Natural killer cell (primary cell): ENCODE measurements at regions not wholly inside any gene's neighbourhood (a gene's known extent, or its start where the extent isn't known, plus 50 kb on each side); places are given as distances from the start of the nearest gene placed in this dataset.

Experiments used
- ATAC-seq, 3 donors: fragments of 150-1000 bp in 2 of 3; fragments of 200-7000 bp in 1 of 3; cut with Tn5 transposase; 1 replicate in 1 of 3; 2 replicates in 2 of 3; pipeline ENCODE4 v1.10.0; 2021; ENCODE audit warnings: mild to moderate bottlenecking in 2 of 3, moderate library complexity in 2 of 3
- DNase-seq, 2 donors: peaks; one replicate each; pipeline versions ENCODE4 v3.0.0 to v3.0.0-alpha.2; 2013 to 2021; ENCODE audit warnings: mixed read lengths in 1 of 2
- H3K27ac ChIP-seq: one replicate; pipeline ENCODE4 v1.5.1; 2013; ENCODE audit warnings: mild to moderate bottlenecking, low read length
- H3K27me3 ChIP-seq: one replicate; pipeline ENCODE4 v1.6.1; 2013; ENCODE audit warnings: low read length; ENCODE audit not compliant: control insufficient read depth, insufficient read depth
- H3K36me3 ChIP-seq: one replicate; pipeline ENCODE4 v1.6.1; 2013; ENCODE audit warnings: low read length; ENCODE audit not compliant: control insufficient read depth, insufficient read depth
- H3K4me1 ChIP-seq: one replicate; pipeline ENCODE4 v1.6.1; 2013; ENCODE audit warnings: low read length; ENCODE audit not compliant: control insufficient read depth, insufficient read depth
- H3K4me3 ChIP-seq: one replicate; pipeline ENCODE4 v1.5.1; 2013; ENCODE audit warnings: low read length
- H3K9me3 ChIP-seq: one replicate; pipeline ENCODE4 v1.6.1; 2013; ENCODE audit warnings: low read length; ENCODE audit not compliant: control insufficient read depth, insufficient read depth
- H3K27ac Mint-ChIP-seq, 2 donors: one replicate each; pipeline ENCODE4 v1.8.0; 2022; ENCODE audit warnings: mild to moderate bottlenecking in 2 of 2, mixed read lengths in 2 of 2, moderate library complexity in 1 of 2
- H3K27me3 Mint-ChIP-seq, 2 donors: one replicate each; pipeline ENCODE4 v1.8.0; 2022; ENCODE audit warnings: low read depth in 2 of 2, mixed read lengths in 2 of 2
- H3K36me3 Mint-ChIP-seq: one replicate; pipeline ENCODE4 v1.8.0; 2022; ENCODE audit warnings: mixed read lengths
- H3K4me1 Mint-ChIP-seq, 2 donors: one replicate each; pipeline ENCODE4 v1.8.0; 2022; ENCODE audit warnings: mixed read lengths in 2 of 2
- H3K4me3 Mint-ChIP-seq: one replicate; pipeline ENCODE4 v1.8.0; 2022; ENCODE audit warnings: mild to moderate bottlenecking, moderate library complexity, mixed read lengths
- H3K9me3 Mint-ChIP-seq, 2 donors: one replicate each; pipeline ENCODE4 v1.8.0; 2022; ENCODE audit warnings: mixed read lengths in 2 of 2
- WGBS: methylation state at CpG from one replicate; pipeline ENCODE4 v1.1.7; 2013; ENCODE audit warnings: missing lambda C conversion rate; ENCODE audit not compliant: insufficient coverage; 5-methylcytosine and 5-hydroxymethylcytosine counted together
- intact Hi-C: fragments of 100-400 bp; cut with micrococcal nuclease; formaldehyde crosslinking; loops from one replicate; pipeline ENCODE4 v1.14.2; 2022
- TF ChIP-seq, protein P1 (sequence below): fragments of 200-600 bp; IDR thresholded peaks from one replicate; pipeline ENCODE4 v1.8.0; 2022; ENCODE audit warnings: antibody characterized with exemption

DNA sequence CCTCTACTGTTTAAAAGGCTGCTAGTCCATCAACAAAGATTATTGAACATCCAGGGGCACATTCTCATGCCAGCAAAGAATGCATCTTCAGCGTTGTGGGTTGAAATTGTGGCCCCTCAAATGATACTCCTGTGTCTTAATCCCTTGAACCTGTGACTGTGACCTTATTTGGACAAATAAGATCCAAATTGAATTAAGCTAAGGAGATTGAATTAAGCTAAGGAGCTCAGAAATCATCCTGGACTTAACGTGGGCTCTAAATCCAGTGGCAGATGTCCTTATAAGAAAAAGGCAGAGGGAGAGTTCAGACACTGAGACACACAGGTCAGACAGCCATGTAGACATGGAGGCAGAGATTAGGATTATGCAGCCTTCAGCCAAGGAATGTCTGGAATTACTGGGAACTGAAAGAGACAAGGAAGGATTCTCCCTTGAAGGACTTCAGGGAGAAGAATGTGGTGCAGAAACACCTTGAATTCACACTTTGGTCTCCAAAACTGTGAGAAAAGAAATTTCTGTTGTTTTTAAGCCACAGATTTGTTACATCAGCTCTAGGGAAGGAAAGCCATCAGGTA is 57.3 kb upstream of the SLC24A5 start:
- H3K27me3 ChIP-seq: no peaks in the 10 kb centered on the region
- H3K9me3 Mint-ChIP-seq: peaks cover 0 to 8% of the 10 kb centered on the region in 2 donors
- no peak overlapping the region for H3K27ac ChIP-seq
- H3K27ac Mint-ChIP-seq: no peak overlapping the region
- H3K4me3 ChIP-seq: no peak overlapping the region
- ATAC-seq (no peak), DNase-seq (no peak)
- no peak overlapping the region for H3K4me3 Mint-ChIP-seq
- no peaks in the 10 kb centered on the region for H3K4me1 Mint-ChIP-seq
- intact Hi-C loops: no loop called here
- H3K27me3 Mint-ChIP-seq: no peaks in the 10 kb centered on the region
- H3K9me3 ChIP-seq: no peaks in the 10 kb centered on the region
- H3K4me1 ChIP-seq: no peaks in the 10 kb centered on the region
- no peaks in the 10 kb centered on the region for H3K36me3 ChIP-seq
- TF ChIP-seq, protein P1, sequence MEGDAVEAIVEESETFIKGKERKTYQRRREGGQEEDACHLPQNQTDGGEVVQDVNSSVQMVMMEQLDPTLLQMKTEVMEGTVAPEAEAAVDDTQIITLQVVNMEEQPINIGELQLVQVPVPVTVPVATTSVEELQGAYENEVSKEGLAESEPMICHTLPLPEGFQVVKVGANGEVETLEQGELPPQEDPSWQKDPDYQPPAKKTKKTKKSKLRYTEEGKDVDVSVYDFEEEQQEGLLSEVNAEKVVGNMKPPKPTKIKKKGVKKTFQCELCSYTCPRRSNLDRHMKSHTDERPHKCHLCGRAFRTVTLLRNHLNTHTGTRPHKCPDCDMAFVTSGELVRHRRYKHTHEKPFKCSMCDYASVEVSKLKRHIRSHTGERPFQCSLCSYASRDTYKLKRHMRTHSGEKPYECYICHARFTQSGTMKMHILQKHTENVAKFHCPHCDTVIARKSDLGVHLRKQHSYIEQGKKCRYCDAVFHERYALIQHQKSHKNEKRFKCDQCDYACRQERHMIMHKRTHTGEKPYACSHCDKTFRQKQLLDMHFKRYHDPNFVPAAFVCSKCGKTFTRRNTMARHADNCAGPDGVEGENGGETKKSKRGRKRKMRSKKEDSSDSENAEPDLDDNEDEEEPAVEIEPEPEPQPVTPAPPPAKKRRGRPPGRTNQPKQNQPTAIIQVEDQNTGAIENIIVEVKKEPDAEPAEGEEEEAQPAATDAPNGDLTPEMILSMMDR: no peak
- no peaks in the 10 kb centered on the region for H3K36me3 Mint-ChIP-seq
- 91% methylated on average over 2 of the region's 2 CpGs for WGBS

DNA sequence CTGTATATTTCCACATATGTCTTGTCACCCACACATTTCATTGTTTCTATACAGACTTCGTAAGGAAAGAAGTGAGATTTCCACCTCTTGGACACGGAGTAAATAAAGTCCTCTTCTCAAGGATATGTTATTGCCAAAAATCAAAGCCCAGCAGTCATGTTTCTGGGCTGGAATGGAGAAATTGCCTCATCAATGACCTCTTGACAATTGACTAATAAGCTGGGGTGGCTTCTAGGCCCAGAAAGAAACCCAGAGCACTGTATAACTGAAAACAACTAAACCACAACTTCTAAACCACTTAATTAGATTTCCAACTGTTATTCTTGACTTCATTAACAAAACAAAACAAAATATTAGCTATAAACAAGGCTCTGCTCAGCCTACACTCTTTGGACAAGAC is 56.4 kb upstream of the SLC24A5 start:
- ATAC-seq: no peak
- intact Hi-C loops: no loop called here
- Histone ChIP-seq H3K27ac (no peak overlapping the region), H3K4me1 (no peaks in the 10 kb centered on the region), H3K36me3 (no peaks in the 10 kb centered on the region), H3K9me3 (no peaks in the 10 kb centered on the region), H3K4me3 (no peak overlapping the region), H3K27me3 (no peaks in the 10 kb centered on the region)
- Mint-ChIP-seq H3K27me3 (no peaks in the 10 kb centered on the region), H3K36me3 (no peaks in the 10 kb centered on the region), H3K4me3 (no peak overlapping the region), H3K4me1 (no peaks in the 10 kb centered on the region), H3K9me3 (peaks cover 0 to 8% of the 10 kb centered on the region in 2 donors), H3K27ac (no peak overlapping the region)
- WGBS: 80% methylated on average over 2 of the region's 2 CpGs
- no peak for DNase-seq
- TF ChIP-seq, protein P1: no peak

DNA sequence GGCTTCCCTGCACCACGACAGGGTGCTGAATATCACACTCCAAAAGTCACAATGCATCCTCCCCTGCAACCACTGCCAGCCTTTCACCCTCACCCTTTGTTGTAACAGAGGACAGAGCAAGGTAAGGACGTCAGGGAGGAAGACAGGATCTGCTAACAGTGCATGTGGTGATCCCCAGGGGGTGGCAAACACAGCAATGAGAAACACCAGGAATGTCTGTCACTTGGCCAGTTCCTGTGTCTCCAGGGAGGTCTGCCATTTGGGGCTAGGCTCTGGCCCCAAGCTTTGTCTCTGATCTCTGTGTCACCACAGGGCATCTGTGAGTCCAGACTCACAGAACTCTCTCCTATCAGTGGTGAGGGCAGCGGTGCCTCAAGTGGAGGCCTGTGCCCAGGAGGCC is 54.3 kb upstream of the SLC24A5 start:
- no peak overlapping the region for H3K4me3 ChIP-seq
- DNase-seq (no peak), ATAC-seq (no peak)
- WGBS: 38% methylated on average over 3 of the region's 3 CpGs
- no peaks in the 10 kb centered on the region for H3K36me3 Mint-ChIP-seq
- intact Hi-C loops: no loop called here
- no peaks in the 10 kb centered on the region for H3K4me1 ChIP-seq
- H3K4me3 Mint-ChIP-seq: no peak overlapping the region
- H3K27me3 ChIP-seq: no peaks in the 10 kb centered on the region
- H3K36me3 ChIP-seq: no peaks in the 10 kb centered on the region
- TF ChIP-seq, protein P1: no peak
- peaks cover 0 to 2% of the 10 kb centered on the region in 2 donors for H3K27me3 Mint-ChIP-seq
- peaks cover 0 to 4% of the 10 kb centered on the region in 2 donors for H3K9me3 Mint-ChIP-seq
- H3K9me3 ChIP-seq: no peaks in the 10 kb centered on the region
- H3K27ac Mint-ChIP-seq: no peak overlapping the region
- H3K27ac ChIP-seq: no peak overlapping the region
- H3K4me1 Mint-ChIP-seq: no peaks in the 10 kb centered on the region
